IMR-90 (cell line): ENCODE measurements at regions not wholly inside any gene's neighbourhood (a gene's known extent, or its start where the extent isn't known, plus 50 kb on each side); places are given as distances from the start of the nearest gene placed in this dataset.

Source experiments
- ATAC-seq: fragments of 200-7000 bp; cut with Tn5 transposase; 2 replicates; pipeline ENCODE4 v1.9.1; 2020; ENCODE audit warnings: low read depth, mild to moderate bottlenecking, moderate library complexity
- BruUV-seq: library from RNA; stranded (reverse); fragments of 400-500 nt; replicated peaks from 2 replicates; lab custom pipeline; 2021; lab: Mats Ljungman, UMichigan
- CTCF ChIA-PET: fragments of 300-600 bp; formaldehyde crosslinking; extraction: SDS; loops from one replicate; lab custom pipeline; 2021; ENCODE audit warnings: antibody characterized with exemption; lab: Yijun Ruan, JAX
- POLR2A ChIA-PET: fragments of 300-600 bp; sonication (Branson Sonifier 250); formaldehyde crosslinking; loops from one replicate; lab custom pipeline; 2022; ENCODE audit warnings: antibody characterized with exemption; ENCODE audit not compliant: unreplicated experiment; lab: Charles Lee
- DNase-seq: peaks from one replicate; pipeline ENCODE4 v3.0.0; 2013
- H2AFZ ChIP-seq: replicated peaks from 2 replicates; pipeline ENCODE3; 2013; ENCODE audit warnings: low read length, mild to moderate bottlenecking; ENCODE audit not compliant: poor library complexity
- H2AK5ac ChIP-seq: 2 replicates; pipeline ENCODE4 v1.6.1; 2013; ENCODE audit warnings: low read depth, low read length, inconsistent platforms
- H2AK9ac ChIP-seq: replicated peaks from 2 replicates; pipeline ENCODE3; 2013; ENCODE audit warnings: mild to moderate bottlenecking, low read depth, low read length, moderate library complexity; ENCODE audit not compliant: poor library complexity
- H2BK120ac ChIP-seq: 2 replicates; pipeline ENCODE4 v1.6.1; 2013; ENCODE audit warnings: low read depth, low read length, inconsistent platforms
- H2BK15ac ChIP-seq: 3 replicates; pipeline ENCODE4 v1.6.1; 2013; ENCODE audit warnings: low read depth, low read length, inconsistent platforms
- H2BK20ac ChIP-seq: 2 replicates; pipeline ENCODE4 v1.6.1; 2013; ENCODE audit warnings: low read depth, mild to moderate bottlenecking, inconsistent platforms, low read length, moderate library complexity
- H2BK5ac ChIP-seq: 2 replicates; pipeline ENCODE4 v1.6.1; 2013; ENCODE audit warnings: mild to moderate bottlenecking, low read depth, low read length, inconsistent platforms; ENCODE audit not compliant: poor library complexity, severe bottlenecking
- H3K14ac ChIP-seq: replicated peaks from 2 replicates; pipeline ENCODE4 v1.6.1; 2013; ENCODE audit warnings: low read depth, low read length, inconsistent platforms
- H3K18ac ChIP-seq: 2 replicates; pipeline ENCODE4 v1.6.1; 2013; ENCODE audit warnings: low read depth, low read length, control low read depth
- H3K23ac ChIP-seq: 2 replicates; pipeline ENCODE4 v1.6.1; 2013; ENCODE audit warnings: low read depth, low read length, inconsistent platforms
- H3K27ac ChIP-seq: 2 replicates; pipeline ENCODE4 v1.5.1; 2013; ENCODE audit warnings: mild to moderate bottlenecking, control low read depth, low read length; ENCODE audit not compliant: insufficient read depth
- H3K27me3 ChIP-seq: 2 replicates; pipeline ENCODE4 v1.6.1; 2013; ENCODE audit warnings: low read length; ENCODE audit not compliant: control insufficient read depth, insufficient read depth
- H3K36me3 ChIP-seq: 2 replicates; pipeline ENCODE4 v1.6.1; 2013; ENCODE audit warnings: low read length, mixed read lengths; ENCODE audit not compliant: control insufficient read depth, insufficient read depth
- H3K4ac ChIP-seq: 2 replicates; pipeline ENCODE4 v1.6.1; 2013; ENCODE audit warnings: low read depth, low read length, inconsistent platforms
- H3K4me1 ChIP-seq: 2 replicates; pipeline ENCODE4 v1.6.1; 2013; ENCODE audit warnings: low read length, mixed read lengths; ENCODE audit not compliant: control insufficient read depth, insufficient read depth
- H3K4me2 ChIP-seq: 2 replicates; pipeline ENCODE4 v1.6.1; 2013; ENCODE audit warnings: low read depth, mild to moderate bottlenecking, control low read depth, low read length, moderate library complexity
- H3K4me3 ChIP-seq: 2 replicates; pipeline ENCODE4 v1.5.1; 2013; ENCODE audit warnings: low read depth, mild to moderate bottlenecking, control low read depth, low read length, moderate library complexity; ENCODE audit not compliant: insufficient read depth
- H3K56ac ChIP-seq: 2 replicates; pipeline ENCODE4 v1.6.1; 2013; ENCODE audit warnings: low read length, inconsistent platforms; ENCODE audit not compliant: insufficient read depth; ENCODE audit errors: extremely low read depth
- H3K79me1 ChIP-seq, 2 experiments: 2 replicates each; pipeline ENCODE4 v1.6.1; 2013; ENCODE audit warnings: low read length in 2 of 2, inconsistent platforms in 1 of 2, low read depth in 1 of 2
- H3K9ac ChIP-seq: 2 replicates; pipeline ENCODE4 v1.6.1; 2013; ENCODE audit warnings: low read depth, low read length, control low read depth
- H3K9me1 ChIP-seq: 2 replicates; pipeline ENCODE4 v1.6.1; 2013; ENCODE audit warnings: low read length, inconsistent platforms; ENCODE audit not compliant: insufficient read depth
- H3K9me3 ChIP-seq: 2 replicates; pipeline ENCODE4 v1.6.1; 2013; ENCODE audit warnings: low read length; ENCODE audit not compliant: control insufficient read depth, insufficient read depth
- H4K20me1 ChIP-seq: 2 replicates; pipeline ENCODE4 v1.6.1; 2013; ENCODE audit warnings: low read length, inconsistent platforms; ENCODE audit not compliant: insufficient read depth
- H4K5ac ChIP-seq: 2 replicates; pipeline ENCODE4 v1.6.1; 2013; ENCODE audit warnings: mild to moderate bottlenecking, low read depth, low read length, control low read depth
- H4K8ac ChIP-seq, 2 experiments: 2 replicates each; pipeline ENCODE4 v1.6.1; 2013; ENCODE audit warnings: low read depth in 2 of 2, low read length in 2 of 2, control low read depth in 1 of 2, inconsistent platforms in 1 of 2
- H4K91ac ChIP-seq: 2 replicates; pipeline ENCODE4 v1.6.1; 2013; ENCODE audit warnings: low read depth, low read length, inconsistent platforms; ENCODE audit not compliant: insufficient read depth
- CHD1 ChIP-seq: IDR thresholded peaks from 2 replicates; pipeline ENCODE4 v1.6.1; 2012; ENCODE audit warnings: low read depth, low read length, improper control_type of control experiment
- CTCF ChIP-seq: conservative IDR thresholded peaks from 2 replicates; pipeline ENCODE4 v1.5.1; 2012; ENCODE audit warnings: mild to moderate bottlenecking, low read depth, low read length, improper control_type of control experiment
- ELK1 ChIP-seq: fragments of 150-350 bp; IDR thresholded peaks from 2 replicates; pipeline ENCODE4 v1.6.1; 2016; ENCODE audit warnings: low read depth, mild to moderate bottlenecking, low read length, moderate library complexity, borderline replicate concordance
- FOS ChIP-seq: fragments of 150-350 bp; IDR thresholded peaks from 2 replicates; pipeline ENCODE4 v1.6.1; 2016; ENCODE audit warnings: low read depth, low read length
- MAFK ChIP-seq: IDR thresholded peaks from 2 replicates; pipeline ENCODE4 v1.6.1; 2012; ENCODE audit warnings: low read depth, low read length, improper control_type of control experiment
- NFE2L2 ChIP-seq: fragments of 150-350 bp; IDR thresholded peaks from 2 replicates; pipeline ENCODE4 v1.6.1; 2016; ENCODE audit warnings: low read depth, mild to moderate bottlenecking, low read length
- RAD21 ChIP-seq: IDR thresholded peaks from 2 replicates; pipeline ENCODE4 v1.6.1; 2012; ENCODE audit warnings: low read length, improper control_type of control experiment
- RCOR1 ChIP-seq: IDR thresholded peaks from 2 replicates; pipeline ENCODE4 v1.6.1; 2012; ENCODE audit warnings: mild to moderate bottlenecking, low read length, improper control_type of control experiment; ENCODE audit not compliant: insufficient replicate concordance
- RFX5 ChIP-seq: IDR thresholded peaks from 2 replicates; pipeline ENCODE4 v1.8.0; 2012; ENCODE audit warnings: low read depth, mild to moderate bottlenecking, low read length, moderate library complexity
- SMC3 ChIP-seq: fragments of 150-350 bp; IDR thresholded peaks from 2 replicates; pipeline ENCODE4 v1.6.1; 2016; ENCODE audit warnings: low read depth, mild to moderate bottlenecking, antibody characterized with exemption, low read length, moderate library complexity
- USF2 ChIP-seq: fragments of 150-350 bp; IDR thresholded peaks from 2 replicates; pipeline ENCODE4 v1.6.1; 2017; ENCODE audit warnings: mild to moderate bottlenecking, antibody characterized with exemption, low read length, low read depth
- WGBS, 2 experiments: methylation state at CpG; one replicate each; pipeline versions ENCODE4 v1.1.5 to v1.1.7; 2013; ENCODE audit warnings: missing lambda C conversion rate in 2 of 2; ENCODE audit not compliant: insufficient read length in 1 of 2; ENCODE audit errors: extremely low coverage in 2 of 2; 5-methylcytosine and 5-hydroxymethylcytosine counted together
- dilution Hi-C: fragments of 300-500 bp; cut with HindIII; formaldehyde crosslinking; loops from one replicate; pipeline ENCODE4 v1.14.3; 2018; ENCODE audit warnings: low sequenced_read_pairs; ENCODE audit not compliant: unreplicated experiment
- in situ Hi-C: fragments of 300-500 bp; cut with MboI; formaldehyde crosslinking; loops from 3 replicates; pipeline ENCODE4 v1.14.3; 2019; ENCODE audit warnings: low sequenced_read_pairs, inconsistent platforms, mixed read lengths
- intact Hi-C: fragments of 100-400 bp; cut with micrococcal nuclease; formaldehyde crosslinking; loops from 2 replicates; pipeline ENCODE4 v1.10.0; 2022

- Histone ChIP-seq H2BK20ac (no peak overlapping the region), H3K14ac (no peak overlapping the region), H4K20me1 (no peaks in the 10 kb centered on the region), H3K4me1 (no peaks in the 10 kb centered on the region), H3K27ac (no peak overlapping the region), H3K4me2 (no peak overlapping the region), H2BK120ac (no peak overlapping the region), H2AK5ac (no peak overlapping the region), H2BK15ac (no peak overlapping the region), H4K91ac (no peak overlapping the region), H3K18ac (no peak overlapping the region), H3K36me3 (no peaks in the 10 kb centered on the region), H3K79me1 (no peaks in the 10 kb centered on the region), H3K9ac (no peak overlapping the region), H2AFZ (no peak overlapping the region), H2BK5ac (no peak overlapping the region), H4K8ac (no peak overlapping the region), H3K4ac (no peak overlapping the region), H3K9me3 (no peaks in the 10 kb centered on the region), H3K4me3 (no peak overlapping the region), H3K27me3 (no peaks in the 10 kb centered on the region; the same call in none of the 2 replicates), H4K5ac (no peak overlapping the region), H2AK9ac (no peak overlapping the region), H3K23ac (no peak overlapping the region), H3K9me1 (no peaks in the 10 kb centered on the region), H3K56ac (no peak overlapping the region)
- DNase-seq (no peak), ATAC-seq (no peak)
- POLR2A ChIA-PET = no interaction called here
- in situ Hi-C loops = no loop called here
- WGBS, 2 experiments = no CpG with 5 or more reads among the region's 2 CpGs
- no TSS peak for BruUV-seq
- CTCF ChIA-PET = interaction anchor here (0.5 kb wide), 1 partner anchor 9 kb away, joined by 5 read pairs; no protein-coding TSS in a partner anchor
- intact Hi-C loops = no loop called here
- TF ChIP-seq USF2 (no peak), RAD21 (no peak), CHD1 (no peak), NFE2L2 (no peak), CTCF (no peak), SMC3 (no peak), ELK1 (no peak), RCOR1 (no peak), RFX5 (no peak), FOS (no peak), MAFK (no peak)
- dilution Hi-C loops = no loop called here
Observed at GRCh38 chr20:12098421-12098820, 180.7 kb downstream of the BTBD3 start.
